GM23338 (cell line): ENCODE measurements at regions not wholly inside any gene's neighbourhood (a gene's known extent, or its start where the extent isn't known, plus 50 kb on each side); places are given as distances from the start of the nearest gene placed in this dataset.

Source experiments
- ATAC-seq: fragments of 200-7000 bp; cut with Tn5 transposase; 3 replicates; pipeline ENCODE4 v1.9.1; 2020
- DNase-seq: peaks from one replicate; pipeline ENCODE4 v3.0.0-alpha.2; 2015; ENCODE audit warnings: low spot score
- H2AFZ ChIP-seq: fragments of 200-600 bp; sonication (generic); 2 replicates; pipeline ENCODE4 v1.8.0; 2016; ENCODE audit warnings: antibody characterized with exemption, mild to moderate bottlenecking, moderate library complexity
- H3F3A ChIP-seq: fragments of 200-600 bp; sonication (generic); replicated peaks from 2 replicates; pipeline ENCODE4 v1.8.0; 2017; ENCODE audit warnings: antibody characterized with exemption, mixed run types, low read depth
- H3K27ac ChIP-seq: fragments of 200-600 bp; sonication (generic); 2 replicates; pipeline ENCODE4 v1.6.1; 2016; ENCODE audit warnings: low read depth
- H3K27me3 ChIP-seq: fragments of 200-600 bp; sonication (generic); 2 replicates; pipeline ENCODE4 v1.8.0; 2016; ENCODE audit warnings: mild to moderate bottlenecking, mixed run types, moderate library complexity; ENCODE audit not compliant: insufficient read depth
- H3K36me3 ChIP-seq: fragments of 200-600 bp; sonication (generic); 2 replicates; pipeline ENCODE4 v1.8.0; 2016; ENCODE audit warnings: mild to moderate bottlenecking; ENCODE audit not compliant: insufficient read depth
- H3K4me1 ChIP-seq: fragments of 200-600 bp; sonication (generic); 2 replicates; pipeline ENCODE4 v1.8.0; 2016; ENCODE audit warnings: mild to moderate bottlenecking, moderate library complexity; ENCODE audit not compliant: insufficient read depth
- H3K4me2 ChIP-seq: fragments of 200-600 bp; sonication (generic); 2 replicates; pipeline ENCODE4 v1.7.1; 2017; ENCODE audit warnings: mixed run types
- H3K4me3 ChIP-seq: fragments of 200-600 bp; sonication (generic); 2 replicates; pipeline ENCODE4 v1.6.1; 2016; ENCODE audit warnings: mixed run types
- H3K79me2 ChIP-seq: fragments of 200-600 bp; sonication (generic); replicated peaks from 2 replicates; pipeline ENCODE4 v1.8.0; 2017; ENCODE audit warnings: mild to moderate bottlenecking; ENCODE audit not compliant: insufficient read depth
- H3K9me2 ChIP-seq: fragments of 200-600 bp; sonication (generic); 2 replicates; pipeline ENCODE4 v1.8.0; 2017; ENCODE audit not compliant: insufficient read depth
- H4K20me1 ChIP-seq: fragments of 200-600 bp; sonication (generic); replicated peaks from 2 replicates; pipeline ENCODE4 v1.8.0; 2017; ENCODE audit warnings: mild to moderate bottlenecking; ENCODE audit not compliant: insufficient read depth
- H3K27ac Mint-ChIP-seq: 2 replicates; pipeline ENCODE4 v1.8.0; 2020; ENCODE audit warnings: inconsistent platforms, mild to moderate bottlenecking, moderate library complexity, mixed read lengths
- H3K27me3 Mint-ChIP-seq: 3 replicates; pipeline ENCODE4 v1.8.0; 2022; ENCODE audit warnings: low read depth, mild to moderate bottlenecking, moderate library complexity, mixed read lengths, inconsistent platforms; ENCODE audit not compliant: insufficient read depth, poor library complexity
- H3K36me3 Mint-ChIP-seq: 3 replicates; pipeline ENCODE4 v1.8.0; 2021; ENCODE audit warnings: low read depth, mild to moderate bottlenecking, inconsistent platforms, moderate library complexity, mixed read lengths
- H3K4me1 Mint-ChIP-seq: 3 replicates; pipeline ENCODE4 v1.8.0; 2020; ENCODE audit warnings: mild to moderate bottlenecking, inconsistent platforms, mixed read lengths
- H3K4me3 Mint-ChIP-seq: 3 replicates; pipeline ENCODE4 v1.8.0; 2021; ENCODE audit warnings: moderate library complexity, mild to moderate bottlenecking, inconsistent platforms, mixed read lengths
- H3K9me3 Mint-ChIP-seq: 3 replicates; pipeline ENCODE4 v1.8.0; 2020; ENCODE audit warnings: moderate library complexity, mild to moderate bottlenecking, inconsistent platforms, mixed read lengths
- CREB1 ChIP-seq: fragments of 250-450 bp; sonication (Bioruptor Pico); IDR thresholded peaks from 2 replicates; pipeline ENCODE4 v1.5.0; 2020; ENCODE audit warnings: low read depth, mild to moderate bottlenecking, moderate library complexity
- TF ChIP-seq, protein P1 (sequence below), 2 experiments: fragments of 200-600 bp in 1 of 2; sonication (generic) in 1 of 2; conservative IDR thresholded peaks; 2 replicates each; pipeline versions ENCODE4 v1.5.1 to v1.6.1; 2016 to 2017; ENCODE audit warnings: antibody characterized with exemption in 2 of 2, low read depth in 2 of 2, mild to moderate bottlenecking in 2 of 2, moderate library complexity in 1 of 2
- TF ChIP-seq, protein P2 (sequence below): fragments of 250-450 bp; sonication (Bioruptor Pico); IDR thresholded peaks from 2 replicates; pipeline ENCODE4 v1.5.0; 2020; ENCODE audit warnings: mild to moderate bottlenecking, moderate library complexity

DNA sequence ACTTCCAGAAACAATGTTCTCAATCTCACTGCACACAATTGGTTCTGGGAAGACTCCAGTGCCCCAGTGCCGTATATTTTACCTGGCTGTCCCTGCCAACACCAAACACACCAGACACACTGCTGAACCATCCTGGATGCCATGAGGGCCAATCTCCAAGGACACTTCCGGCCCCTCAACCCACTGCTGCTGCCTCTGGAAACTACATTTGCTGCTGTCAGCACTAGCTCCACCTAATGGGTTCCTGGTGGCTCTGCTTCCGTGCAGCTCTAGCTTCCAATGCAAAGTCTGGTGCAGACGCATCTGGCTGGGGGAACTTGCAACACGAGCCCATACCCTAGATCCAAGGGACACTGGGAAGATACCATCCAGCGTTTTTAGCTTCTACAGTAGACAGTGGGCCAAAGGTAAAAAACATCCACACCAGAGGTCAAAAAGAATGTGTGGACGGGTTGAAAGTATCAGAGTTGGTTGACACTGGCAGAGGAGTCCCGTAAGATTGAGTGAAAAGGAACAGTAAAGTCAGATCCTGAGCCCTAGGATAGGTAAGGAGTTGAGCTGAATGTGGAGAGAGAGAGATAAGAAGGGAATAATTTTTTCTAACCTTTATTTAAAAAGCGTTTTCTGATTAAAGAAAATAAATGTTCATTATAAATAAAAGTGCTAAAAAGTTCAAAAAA lies 99.7 kb upstream of the KIF2A start:
- H3K27me3 Mint-ChIP-seq, result peaks cover 4% of the 10 kb centered on the region
- DNase-seq, result peak; percentile 78

More for the DNA sequence above, 99.7 kb upstream of the KIF2A start:
- no peak overlapping the region for H3K4me3 ChIP-seq
- H3K36me3 ChIP-seq, result no peaks in the 10 kb centered on the region
- H3K27ac ChIP-seq, result no peak overlapping the region
- H2AFZ ChIP-seq, result no peak overlapping the region
- H3K4me1 ChIP-seq, result peaks cover 10% of the 10 kb centered on the region; the same call in 1 of the 2 replicates
- Mint-ChIP-seq H3K9me3 (no peaks in the 10 kb centered on the region), H3K27ac (no peak overlapping the region; the same call in 1 of the 2 replicates), H3K4me3 (no peak overlapping the region), H3K36me3 (no peaks in the 10 kb centered on the region), H3K4me1 (peaks cover 16% of the 10 kb centered on the region; the same call in 2 of the 3 replicates)
- TF ChIP-seq, protein P1, sequence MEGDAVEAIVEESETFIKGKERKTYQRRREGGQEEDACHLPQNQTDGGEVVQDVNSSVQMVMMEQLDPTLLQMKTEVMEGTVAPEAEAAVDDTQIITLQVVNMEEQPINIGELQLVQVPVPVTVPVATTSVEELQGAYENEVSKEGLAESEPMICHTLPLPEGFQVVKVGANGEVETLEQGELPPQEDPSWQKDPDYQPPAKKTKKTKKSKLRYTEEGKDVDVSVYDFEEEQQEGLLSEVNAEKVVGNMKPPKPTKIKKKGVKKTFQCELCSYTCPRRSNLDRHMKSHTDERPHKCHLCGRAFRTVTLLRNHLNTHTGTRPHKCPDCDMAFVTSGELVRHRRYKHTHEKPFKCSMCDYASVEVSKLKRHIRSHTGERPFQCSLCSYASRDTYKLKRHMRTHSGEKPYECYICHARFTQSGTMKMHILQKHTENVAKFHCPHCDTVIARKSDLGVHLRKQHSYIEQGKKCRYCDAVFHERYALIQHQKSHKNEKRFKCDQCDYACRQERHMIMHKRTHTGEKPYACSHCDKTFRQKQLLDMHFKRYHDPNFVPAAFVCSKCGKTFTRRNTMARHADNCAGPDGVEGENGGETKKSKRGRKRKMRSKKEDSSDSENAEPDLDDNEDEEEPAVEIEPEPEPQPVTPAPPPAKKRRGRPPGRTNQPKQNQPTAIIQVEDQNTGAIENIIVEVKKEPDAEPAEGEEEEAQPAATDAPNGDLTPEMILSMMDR (conservative IDR thresholded peaks at IDR 0.05; ENCODE audit: low read depth in 2 of 2), result peak; percentile 47 to 73
- TF ChIP-seq, protein P2, sequence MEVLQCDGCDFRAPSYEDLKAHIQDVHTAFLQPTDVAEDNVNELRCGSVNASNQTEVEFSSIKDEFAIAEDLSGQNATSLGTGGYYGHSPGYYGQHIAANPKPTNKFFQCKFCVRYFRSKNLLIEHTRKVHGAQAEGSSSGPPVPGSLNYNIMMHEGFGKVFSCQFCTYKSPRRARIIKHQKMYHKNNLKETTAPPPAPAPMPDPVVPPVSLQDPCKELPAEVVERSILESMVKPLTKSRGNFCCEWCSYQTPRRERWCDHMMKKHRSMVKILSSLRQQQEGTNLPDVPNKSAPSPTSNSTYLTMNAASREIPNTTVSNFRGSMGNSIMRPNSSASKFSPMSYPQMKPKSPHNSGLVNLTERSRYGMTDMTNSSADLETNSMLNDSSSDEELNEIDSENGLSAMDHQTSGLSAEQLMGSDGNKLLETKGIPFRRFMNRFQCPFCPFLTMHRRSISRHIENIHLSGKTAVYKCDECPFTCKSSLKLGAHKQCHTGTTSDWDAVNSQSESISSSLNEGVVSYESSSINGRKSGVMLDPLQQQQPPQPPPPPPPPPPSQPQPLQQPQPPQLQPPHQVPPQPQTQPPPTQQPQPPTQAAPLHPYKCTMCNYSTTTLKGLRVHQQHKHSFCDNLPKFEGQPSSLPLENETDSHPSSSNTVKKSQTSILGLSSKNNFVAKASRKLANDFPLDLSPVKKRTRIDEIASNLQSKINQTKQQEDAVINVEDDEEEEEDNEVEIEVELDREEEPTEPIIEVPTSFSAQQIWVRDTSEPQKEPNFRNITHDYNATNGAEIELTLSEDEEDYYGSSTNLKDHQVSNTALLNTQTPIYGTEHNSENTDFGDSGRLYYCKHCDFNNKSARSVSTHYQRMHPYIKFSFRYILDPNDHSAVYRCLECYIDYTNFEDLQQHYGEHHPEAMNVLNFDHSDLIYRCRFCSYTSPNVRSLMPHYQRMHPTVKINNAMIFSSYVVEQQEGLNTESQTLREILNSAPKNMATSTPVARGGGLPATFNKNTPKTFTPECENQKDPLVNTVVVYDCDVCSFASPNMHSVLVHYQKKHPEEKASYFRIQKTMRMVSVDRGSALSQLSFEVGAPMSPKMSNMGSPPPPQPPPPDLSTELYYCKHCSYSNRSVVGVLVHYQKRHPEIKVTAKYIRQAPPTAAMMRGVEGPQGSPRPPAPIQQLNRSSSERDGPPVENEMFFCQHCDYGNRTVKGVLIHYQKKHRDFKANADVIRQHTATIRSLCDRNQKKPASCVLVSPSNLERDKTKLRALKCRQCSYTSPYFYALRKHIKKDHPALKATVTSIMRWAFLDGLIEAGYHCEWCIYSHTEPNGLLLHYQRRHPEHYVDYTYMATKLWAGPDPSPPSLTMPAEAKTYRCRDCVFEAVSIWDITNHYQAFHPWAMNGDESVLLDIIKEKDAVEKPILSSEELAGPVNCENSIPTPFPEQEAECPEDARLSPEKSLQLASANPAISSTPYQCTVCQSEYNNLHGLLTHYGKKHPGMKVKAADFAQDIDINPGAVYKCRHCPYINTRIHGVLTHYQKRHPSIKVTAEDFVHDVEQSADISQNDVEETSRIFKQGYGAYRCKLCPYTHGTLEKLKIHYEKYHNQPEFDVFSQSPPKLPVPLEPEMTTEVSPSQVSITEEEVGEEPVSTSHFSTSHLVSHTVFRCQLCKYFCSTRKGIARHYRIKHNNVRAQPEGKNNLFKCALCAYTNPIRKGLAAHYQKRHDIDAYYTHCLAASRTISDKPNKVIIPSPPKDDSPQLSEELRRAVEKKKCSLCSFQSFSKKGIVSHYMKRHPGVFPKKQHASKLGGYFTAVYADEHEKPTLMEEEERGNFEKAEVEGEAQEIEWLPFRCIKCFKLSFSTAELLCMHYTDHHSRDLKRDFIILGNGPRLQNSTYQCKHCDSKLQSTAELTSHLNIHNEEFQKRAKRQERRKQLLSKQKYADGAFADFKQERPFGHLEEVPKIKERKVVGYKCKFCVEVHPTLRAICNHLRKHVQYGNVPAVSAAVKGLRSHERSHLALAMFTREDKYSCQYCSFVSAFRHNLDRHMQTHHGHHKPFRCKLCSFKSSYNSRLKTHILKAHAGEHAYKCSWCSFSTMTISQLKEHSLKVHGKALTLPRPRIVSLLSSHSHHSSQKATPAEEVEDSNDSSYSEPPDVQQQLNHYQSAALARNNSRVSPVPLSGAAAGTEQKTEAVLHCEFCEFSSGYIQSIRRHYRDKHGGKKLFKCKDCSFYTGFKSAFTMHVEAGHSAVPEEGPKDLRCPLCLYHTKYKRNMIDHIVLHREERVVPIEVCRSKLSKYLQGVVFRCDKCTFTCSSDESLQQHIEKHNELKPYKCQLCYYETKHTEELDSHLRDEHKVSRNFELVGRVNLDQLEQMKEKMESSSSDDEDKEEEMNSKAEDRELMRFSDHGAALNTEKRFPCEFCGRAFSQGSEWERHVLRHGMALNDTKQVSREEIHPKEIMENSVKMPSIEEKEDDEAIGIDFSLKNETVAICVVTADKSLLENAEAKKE, result 0 out of 2 replicates have a peak, but pooled peaks have one; percentile 15
- no peak for TF ChIP-seq CREB1 (CRISPR knock-in tag)
- H3K27me3 ChIP-seq, result no peaks in the 10 kb centered on the region
- no peak overlapping the region for H3K4me2 ChIP-seq
- no peaks in the 10 kb centered on the region for H4K20me1 ChIP-seq
- no peaks in the 10 kb centered on the region for H3F3A ChIP-seq
- no peaks in the 10 kb centered on the region; the same call in 1 of the 2 replicates for H3K9me2 ChIP-seq
- peak; percentile 97 for ATAC-seq
- H3K79me2 ChIP-seq, result no peaks in the 10 kb centered on the region
